ENCODE measurements at regions not wholly inside any gene's neighbourhood (a gene's known extent, or its start where the extent isn't known, plus 50 kb on each side); places are given as distances from the start of the nearest gene placed in this dataset.

GRCh38 chr12:34406228-34406995, 384.1 kb downstream of the ALG10 start:
- no peak for TF ChIP-seq CTCF (IDR thresholded peaks at IDR 0.05)
- no peak for TF ChIP-seq POLR2A (IDR thresholded peaks at IDR 0.05)
- no peak for TF ChIP-seq POLR2AphosphoS5 (IDR thresholded peaks at IDR 0.05)
- no peak for TF ChIP-seq EP300 (IDR thresholded peaks at IDR 0.05)

Measured in stomach (tissue), 4 donors.